Immature natural killer cell (primary cell): ENCODE measurements at regions not wholly inside any gene's neighbourhood (a gene's known extent, or its start where the extent isn't known, plus 50 kb on each side); places are given as distances from the start of the nearest gene placed in this dataset.

Experiments
- DNase-seq, 3 donors: peaks; one replicate each; pipeline ENCODE4 v3.0.0; 2022; ENCODE audit warnings: mixed read lengths in 1 of 3
- H3K27ac Mint-ChIP-seq, 6 donors: one replicate each; pipeline ENCODE4 v1.8.0; 2020; ENCODE audit warnings: mixed read lengths in 6 of 6, mild to moderate bottlenecking in 5 of 6, inconsistent platforms in 4 of 6, moderate library complexity in 3 of 6
- H3K27me3 Mint-ChIP-seq, 3 donors: one replicate each; pipeline ENCODE4 v1.8.0; 2020 to 2021; ENCODE audit warnings: low read depth in 3 of 3, mild to moderate bottlenecking in 3 of 3, mixed read lengths in 3 of 3, moderate library complexity in 3 of 3, inconsistent platforms in 1 of 3
- H3K36me3 Mint-ChIP-seq, 3 donors: one replicate each; pipeline ENCODE4 v1.8.0; 2020; ENCODE audit warnings: mixed read lengths in 3 of 3, inconsistent platforms in 2 of 3, mild to moderate bottlenecking in 2 of 3
- H3K4me1 Mint-ChIP-seq, 2 donors: one replicate each; pipeline ENCODE4 v1.8.0; 2020; ENCODE audit warnings: inconsistent platforms in 2 of 2, mild to moderate bottlenecking in 2 of 2, mixed read lengths in 2 of 2, moderate library complexity in 1 of 2
- H3K4me3 Mint-ChIP-seq, 5 donors: one replicate each; pipeline ENCODE4 v1.8.0; 2020; ENCODE audit warnings: mild to moderate bottlenecking in 5 of 5, mixed read lengths in 5 of 5, inconsistent platforms in 3 of 5, moderate library complexity in 3 of 5
- H3K9me3 Mint-ChIP-seq, 6 donors: one replicate each; pipeline ENCODE4 v1.8.0; 2020; ENCODE audit warnings: mild to moderate bottlenecking in 6 of 6, mixed read lengths in 6 of 6, inconsistent platforms in 4 of 6, moderate library complexity in 3 of 6

DNA sequence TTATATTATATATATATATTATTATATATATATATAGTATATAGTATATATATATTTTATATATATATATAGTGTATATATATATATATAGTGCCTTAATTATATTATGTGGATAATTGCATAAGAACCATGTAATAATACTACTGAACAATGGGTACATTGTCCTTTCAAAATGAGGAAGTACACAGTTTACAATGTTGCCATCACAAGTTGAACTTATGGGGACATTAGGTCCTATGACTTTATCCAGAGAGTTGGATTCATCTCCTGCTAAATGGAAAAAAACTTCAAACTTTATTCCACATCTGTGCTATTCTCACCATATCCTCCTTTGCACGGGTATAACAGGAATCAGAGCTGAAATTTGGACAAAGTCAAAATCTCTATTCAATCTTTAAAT is 105.0 kb upstream of the AGR3 start:
- Mint-ChIP-seq H3K27me3 (peaks cover 0 to 5% (median 0%) of the 10 kb centered on the region in 3 donors), H3K27ac (no peak overlapping the region), H3K4me1 (peaks cover 2 to 6% of the 10 kb centered on the region in 2 donors), H3K9me3 (no peaks in the 10 kb centered on the region), H3K4me3 (no peak overlapping the region), H3K36me3 (no peaks in the 10 kb centered on the region)
- no peak for DNase-seq

DNA sequence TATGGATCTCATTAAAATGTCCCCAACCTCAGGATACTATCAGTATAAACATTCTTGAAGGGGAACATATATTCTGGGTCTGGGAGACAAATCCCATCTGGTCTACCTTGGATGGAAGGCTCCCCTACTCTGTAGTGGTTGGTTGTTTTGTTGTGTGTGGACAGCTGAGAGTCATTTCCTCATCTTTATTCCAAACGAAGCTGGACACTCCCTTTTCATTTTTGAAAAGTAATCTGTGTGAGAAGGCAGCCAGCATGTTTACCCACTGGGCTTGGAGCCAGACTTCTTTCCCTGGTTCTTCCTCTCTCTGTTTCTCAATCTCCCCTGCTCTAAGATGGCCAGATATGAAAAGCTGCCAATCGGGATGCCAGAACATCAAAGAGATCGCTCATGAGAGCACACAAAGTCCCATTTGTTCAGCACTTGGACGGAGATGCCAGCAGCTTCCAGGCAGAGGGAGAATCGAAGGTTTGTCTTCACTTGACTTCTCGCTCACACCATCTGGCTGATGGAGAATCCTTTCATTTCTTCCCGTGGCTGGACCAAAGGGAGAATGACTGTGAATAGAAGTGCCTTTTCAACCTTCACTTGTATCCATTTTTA is 108.1 kb upstream of the AGR3 start:
- no peak overlapping the region for H3K27ac Mint-ChIP-seq

DNA sequence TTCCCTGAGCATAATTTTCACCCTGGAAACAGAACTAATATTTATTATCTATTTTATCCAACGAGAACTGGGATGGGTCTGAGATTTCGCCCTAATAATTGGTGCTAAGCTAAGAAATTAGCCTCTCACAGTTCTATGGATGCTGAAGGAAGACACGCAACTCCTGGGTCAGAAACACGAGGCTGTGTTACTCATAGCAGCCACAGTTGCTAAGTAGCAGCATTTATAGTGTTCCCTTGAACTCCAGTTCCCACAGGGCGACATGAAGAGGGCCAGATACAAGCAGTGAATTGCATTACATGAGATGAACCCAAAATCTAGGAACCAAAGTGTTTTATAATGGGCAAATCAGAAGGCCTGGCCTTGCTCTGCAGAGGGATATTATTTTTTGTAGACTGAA is 109.8 kb upstream of the AGR3 start:
- Mint-ChIP-seq H3K4me1 (no peaks in the 10 kb centered on the region), H3K27ac (no peak overlapping the region), H3K27me3 (peaks cover 0 to 5% (median 3%) of the 10 kb centered on the region in 3 donors), H3K9me3 (peaks cover 0 to 2% (median 0%) of the 10 kb centered on the region in 6 donors), H3K4me3 (no peak overlapping the region), H3K36me3 (no peaks in the 10 kb centered on the region)
- DNase-seq = no peak

More for the DNA sequence above, 108.1 kb upstream of the AGR3 start:
- H3K4me3 Mint-ChIP-seq = no peak overlapping the region
- no peaks in the 10 kb centered on the region for H3K36me3 Mint-ChIP-seq
- no peaks in the 10 kb centered on the region for H3K9me3 Mint-ChIP-seq
- DNase-seq = no peak
- no peaks in the 10 kb centered on the region for H3K4me1 Mint-ChIP-seq
- peaks cover 0 to 3% (median 3%) of the 10 kb centered on the region in 3 donors for H3K27me3 Mint-ChIP-seq

DNA sequence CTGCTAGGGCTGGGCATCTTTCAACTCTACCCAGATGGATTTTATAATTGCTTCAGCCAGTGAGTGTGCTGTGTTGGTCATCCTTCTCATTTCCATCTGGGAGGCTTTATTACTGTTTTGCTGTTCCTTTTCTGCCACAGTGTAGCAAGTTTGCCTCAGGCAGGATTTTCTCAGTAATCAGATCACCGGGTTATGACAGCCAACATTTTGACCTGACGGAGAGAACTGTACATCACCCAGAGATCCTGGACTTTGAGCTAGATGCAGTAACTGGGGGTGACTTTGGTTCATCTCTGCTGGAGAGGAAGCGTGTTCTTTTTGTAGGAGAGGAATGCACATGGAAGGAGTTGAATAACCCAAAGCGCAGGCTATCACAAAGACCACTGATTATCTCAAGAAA is 111.8 kb upstream of the AGR3 start:
- Mint-ChIP-seq H3K36me3 (no peaks in the 10 kb centered on the region), H3K27ac (no peak overlapping the region), H3K27me3 (peaks cover 0 to 7% (median 3%) of the 10 kb centered on the region in 3 donors), H3K4me1 (no peaks in the 10 kb centered on the region), H3K4me3 (no peak overlapping the region), H3K9me3 (peaks cover 0 to 4% (median 0%) of the 10 kb centered on the region in 6 donors)
- no peak for DNase-seq

DNA sequence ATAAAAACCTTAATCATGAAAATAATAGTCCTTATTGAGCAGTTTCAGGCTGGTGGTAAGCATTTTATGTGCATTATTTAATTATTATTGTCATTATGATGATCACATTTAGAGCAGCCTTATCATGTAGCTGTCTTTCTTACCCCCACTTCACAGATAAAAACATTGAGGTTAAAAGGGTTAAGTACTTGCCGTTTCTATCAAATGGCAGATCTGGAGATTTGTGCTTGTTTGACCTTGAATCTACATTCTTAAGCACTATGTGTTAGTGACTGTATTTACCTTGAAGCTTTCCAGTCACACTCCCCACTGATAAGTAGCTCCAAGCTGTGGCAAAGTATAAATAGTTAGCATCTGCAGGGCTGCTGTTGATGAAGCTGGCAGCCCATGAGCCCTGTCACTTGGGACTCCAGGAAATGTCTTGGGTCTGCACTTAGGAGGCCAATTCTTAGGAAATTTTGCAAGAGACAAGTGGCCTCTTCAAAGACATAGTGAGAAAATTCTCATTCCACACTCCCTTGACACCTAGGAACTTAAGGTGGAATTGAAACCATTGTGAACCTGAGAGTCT is 116.8 kb upstream of the AGR3 start:
- Mint-ChIP-seq H3K27ac (no peak overlapping the region), H3K4me1 (peaks cover 7 to 14% of the 10 kb centered on the region in 2 donors), H3K9me3 (peaks cover 0 to 4% (median under 1%) of the 10 kb centered on the region in 6 donors), H3K4me3 (no peak overlapping the region), H3K27me3 (peaks cover 0 to 7% (median 3%) of the 10 kb centered on the region in 3 donors), H3K36me3 (no peaks in the 10 kb centered on the region)
- DNase-seq = no peak

DNA sequence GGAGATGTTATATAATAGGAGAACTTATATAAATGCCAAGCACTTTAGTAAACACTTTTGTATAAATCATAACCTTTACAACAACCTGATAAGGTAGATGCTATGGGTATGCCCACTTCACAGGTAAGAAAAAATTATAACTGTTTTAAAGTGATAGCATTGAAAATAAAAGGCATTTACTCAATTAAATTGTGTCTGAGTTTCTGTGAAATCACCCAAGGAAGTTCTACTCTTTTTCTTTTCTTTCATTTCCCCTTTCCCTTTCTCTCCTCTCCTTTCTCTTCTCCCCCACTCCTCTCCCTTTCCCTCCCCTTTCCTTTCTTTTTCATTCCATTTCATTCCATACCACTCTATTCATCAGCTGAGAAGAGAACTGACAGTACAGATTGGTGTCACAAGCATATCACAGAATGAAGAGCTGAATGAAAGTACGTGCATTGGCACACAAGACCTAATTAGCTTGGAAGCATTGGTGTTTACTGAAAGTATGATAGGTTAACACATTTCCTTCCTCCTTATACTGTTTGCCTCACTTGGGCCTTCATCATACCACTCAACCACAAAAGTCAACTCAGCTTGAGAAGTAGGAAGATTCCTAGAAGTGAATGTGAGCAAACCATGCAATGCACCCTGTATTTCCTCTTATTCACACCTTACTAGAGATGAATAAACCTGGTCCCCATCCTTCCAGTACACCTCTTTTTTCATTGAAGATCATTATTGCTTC is 117.9 kb upstream of the AGR3 start:
- no peak overlapping the region for H3K4me3 Mint-ChIP-seq
- peaks cover 7 to 14% of the 10 kb centered on the region in 2 donors for H3K4me1 Mint-ChIP-seq
- H3K27me3 Mint-ChIP-seq = peaks cover 0 to 7% (median 0%) of the 10 kb centered on the region in 3 donors
- no peaks in the 10 kb centered on the region for H3K36me3 Mint-ChIP-seq
- DNase-seq = no peak
- peaks cover 0 to 4% (median under 1%) of the 10 kb centered on the region in 6 donors for H3K9me3 Mint-ChIP-seq
- H3K27ac Mint-ChIP-seq = peak overlapping the region in 2 of 6 donors; percentile 14 to 36

DNA sequence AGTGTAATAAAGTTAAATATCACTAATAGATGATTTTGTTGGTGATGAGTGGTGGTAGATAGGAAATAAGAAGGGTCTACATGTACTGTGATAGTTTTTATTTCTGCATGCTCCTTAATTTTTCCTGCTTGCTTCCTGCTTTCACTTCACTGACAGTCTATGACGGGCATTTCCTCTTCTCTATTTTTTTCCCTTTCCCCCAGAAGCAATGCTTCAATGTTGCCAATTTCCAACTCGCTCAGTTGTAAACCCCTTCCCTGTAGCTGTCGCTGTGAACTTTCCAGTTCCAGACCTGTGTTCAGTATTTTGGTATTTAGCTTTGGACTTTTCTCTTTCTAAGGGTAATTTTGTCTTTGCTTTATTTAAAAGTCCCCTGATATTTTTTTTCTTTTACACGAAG is 123.5 kb upstream of the AGR3 start:
- no peaks in the 10 kb centered on the region for H3K36me3 Mint-ChIP-seq
- no peak for DNase-seq
- H3K4me1 Mint-ChIP-seq = peaks cover 4 to 18% of the 10 kb centered on the region in 2 donors
- no peak overlapping the region for H3K27ac Mint-ChIP-seq
- H3K4me3 Mint-ChIP-seq = no peak overlapping the region
- H3K9me3 Mint-ChIP-seq = no peaks in the 10 kb centered on the region
- peaks cover 0 to 3% (median 0%) of the 10 kb centered on the region in 3 donors for H3K27me3 Mint-ChIP-seq

DNA sequence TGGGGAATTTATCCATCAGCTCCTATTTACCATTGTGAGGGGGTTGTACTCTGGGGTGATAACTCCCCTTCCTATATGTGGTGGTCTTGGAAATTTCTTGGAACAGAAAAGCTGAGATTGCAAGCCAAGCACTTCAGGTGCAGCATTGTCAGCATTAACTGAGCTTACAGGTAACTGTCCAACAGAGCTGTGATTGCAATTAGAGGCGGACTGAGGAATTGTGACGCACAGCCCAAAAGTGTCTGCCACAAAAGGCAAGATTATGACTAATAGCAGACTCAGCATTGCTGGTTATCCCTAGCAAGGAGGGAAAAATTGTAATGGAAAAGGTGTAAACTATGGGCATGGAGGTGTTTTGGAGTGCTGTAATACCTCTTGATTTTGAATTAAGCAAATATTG is 126.1 kb upstream of the AGR3 start:
- no peaks in the 10 kb centered on the region for H3K36me3 Mint-ChIP-seq
- H3K4me3 Mint-ChIP-seq = no peak overlapping the region
- no peaks in the 10 kb centered on the region for H3K9me3 Mint-ChIP-seq
- H3K27ac Mint-ChIP-seq = no peak overlapping the region
- DNase-seq = no peak
- H3K27me3 Mint-ChIP-seq = peaks cover 0 to 3% (median 0%) of the 10 kb centered on the region in 3 donors
- H3K4me1 Mint-ChIP-seq = peaks cover 13 to 29% of the 10 kb centered on the region in 2 donors

DNA sequence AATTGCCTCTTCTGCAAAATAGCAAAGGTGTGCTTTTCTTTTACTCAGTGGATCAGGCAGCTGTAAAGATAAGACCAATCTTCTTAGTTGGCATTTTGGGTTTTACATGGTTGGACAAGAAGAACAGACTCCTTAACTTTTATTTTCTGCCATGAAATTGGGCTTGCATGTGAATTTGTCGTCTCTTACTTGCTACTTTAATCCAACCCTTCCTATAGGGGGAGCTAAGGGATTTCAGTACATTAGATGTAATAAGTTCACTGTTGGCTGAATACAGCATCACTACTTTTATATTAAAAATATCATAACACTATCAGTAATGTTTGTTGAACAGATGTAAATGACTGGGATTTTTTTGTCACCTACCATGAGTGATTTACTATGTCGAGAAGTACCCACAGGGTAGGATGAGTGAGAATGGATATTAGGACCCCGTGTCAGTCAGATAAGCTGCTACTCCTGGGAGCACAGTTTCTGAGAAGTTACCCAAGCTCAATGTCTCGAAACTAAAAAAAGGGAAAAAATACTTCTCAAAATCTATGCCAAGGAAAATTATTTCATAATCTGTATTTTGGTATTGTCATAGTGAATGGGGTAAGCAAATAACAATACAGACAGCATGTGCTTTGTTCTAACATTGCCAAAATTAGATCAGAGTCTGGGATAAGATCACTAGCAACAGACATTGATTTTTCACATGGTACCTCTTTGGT is 127.4 kb upstream of the AGR3 start:
- Mint-ChIP-seq H3K27ac (no peak overlapping the region), H3K36me3 (no peaks in the 10 kb centered on the region), H3K4me3 (no peak overlapping the region), H3K4me1 (peaks cover 13 to 33% of the 10 kb centered on the region in 2 donors), H3K9me3 (no peaks in the 10 kb centered on the region), H3K27me3 (peaks cover 0 to 3% (median 0%) of the 10 kb centered on the region in 3 donors)
- peak in 2 of 3 donors; percentile 26 to 27 for DNase-seq

DNA sequence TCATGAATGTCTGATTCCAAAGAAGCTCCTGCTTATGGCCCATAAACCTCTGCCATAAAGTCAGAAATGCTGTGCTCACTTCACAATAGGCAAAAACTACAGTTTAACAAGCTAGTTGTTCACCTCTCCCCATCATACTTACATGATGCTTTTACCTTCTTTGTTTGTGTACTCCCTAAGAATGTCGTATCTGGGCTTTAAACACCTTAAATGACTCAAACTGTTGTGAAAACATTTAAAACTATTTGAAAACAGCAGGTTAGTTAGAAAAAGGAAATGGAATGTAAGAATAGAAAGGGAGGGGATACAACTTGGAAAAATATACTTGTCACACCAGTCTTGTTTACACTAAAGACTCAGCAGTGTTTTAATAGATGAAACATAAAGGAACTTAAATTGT is 128.2 kb upstream of the AGR3 start:
- Mint-ChIP-seq H3K4me1 (peaks cover 13 to 33% of the 10 kb centered on the region in 2 donors), H3K27ac (no peak overlapping the region), H3K27me3 (peaks cover 0 to 3% (median 0%) of the 10 kb centered on the region in 3 donors), H3K9me3 (no peaks in the 10 kb centered on the region), H3K4me3 (no peak overlapping the region), H3K36me3 (no peaks in the 10 kb centered on the region)
- DNase-seq = no peak

DNA sequence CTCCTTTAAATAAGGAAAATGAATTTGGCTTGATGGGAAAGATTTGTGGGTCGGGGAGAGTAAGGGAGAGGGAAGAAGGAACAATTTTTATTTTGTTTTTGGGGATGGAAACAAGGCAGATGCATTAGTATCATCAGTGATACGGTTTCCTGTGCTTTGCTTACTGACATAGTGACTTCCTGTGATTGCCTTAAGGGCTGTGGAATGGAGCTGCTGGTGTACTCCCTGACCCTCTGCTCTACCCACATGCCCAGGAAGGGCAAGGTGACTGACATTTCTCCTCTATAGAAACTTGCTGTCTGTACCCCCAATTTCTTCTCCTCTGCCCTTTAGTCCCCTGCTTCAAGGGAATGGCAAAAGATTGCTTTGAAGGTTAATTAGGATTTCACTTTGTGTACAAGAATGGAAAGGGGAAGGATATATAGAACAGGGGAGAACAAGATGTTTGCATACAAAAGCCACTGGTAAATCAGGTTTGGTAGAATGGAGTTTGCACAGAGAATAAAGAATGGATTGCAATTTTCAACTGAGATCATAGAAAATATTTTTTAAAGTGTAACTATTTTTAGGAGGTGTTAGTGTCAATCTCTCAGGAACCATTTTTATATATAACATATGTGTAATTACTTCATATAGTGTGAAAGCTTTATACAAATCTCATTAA is 129.0 kb upstream of the AGR3 start:
- H3K9me3 Mint-ChIP-seq = no peaks in the 10 kb centered on the region
- H3K36me3 Mint-ChIP-seq = no peaks in the 10 kb centered on the region
- no peak for DNase-seq
- peaks cover 20 to 33% of the 10 kb centered on the region in 2 donors for H3K4me1 Mint-ChIP-seq
- peaks cover 0 to 3% (median 0%) of the 10 kb centered on the region in 3 donors for H3K27me3 Mint-ChIP-seq
- H3K27ac Mint-ChIP-seq = peak overlapping the region in 2 of 6 donors; percentile 32 to 43
- no peak overlapping the region for H3K4me3 Mint-ChIP-seq

DNA sequence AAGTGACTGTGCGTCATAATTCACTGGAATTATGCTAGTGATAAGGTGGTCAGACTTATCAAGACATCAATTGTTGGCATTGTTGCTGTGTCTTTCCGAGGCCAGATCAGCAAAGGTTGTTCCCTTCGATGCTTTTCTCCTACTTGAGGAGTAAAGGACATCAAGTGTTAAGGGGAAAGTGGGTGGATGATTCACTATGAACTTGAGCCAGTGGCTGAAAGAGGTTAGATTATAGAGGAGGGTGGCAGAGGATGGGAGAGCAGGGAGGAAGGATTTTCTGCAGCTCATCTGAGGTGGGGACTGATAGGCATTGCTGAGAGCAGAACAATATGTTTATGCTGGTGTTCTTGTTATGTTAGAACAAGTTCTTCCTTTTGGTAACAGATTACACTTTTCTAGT is 131.4 kb upstream of the AGR3 start:
- no peak overlapping the region for H3K27ac Mint-ChIP-seq

DNA sequence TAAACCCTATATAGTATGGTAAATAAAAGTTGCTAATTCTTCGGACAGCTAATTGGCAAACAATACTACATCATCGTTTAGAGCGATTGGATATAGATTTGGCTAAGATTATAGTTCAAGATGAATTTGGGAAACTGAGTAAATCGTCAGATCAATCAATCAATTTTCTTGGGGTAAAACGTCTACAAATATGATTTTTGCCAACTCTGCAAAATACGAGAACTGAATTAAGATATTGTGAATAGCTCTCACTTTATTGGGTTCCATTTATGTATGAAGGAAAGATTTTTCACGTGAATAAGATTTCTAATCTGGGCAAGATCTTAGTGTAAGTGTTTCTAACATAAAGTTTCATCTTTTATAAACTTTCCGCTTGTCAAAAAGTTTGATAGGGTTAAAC is 132.9 kb upstream of the AGR3 start:
- Mint-ChIP-seq H3K36me3 (no peaks in the 10 kb centered on the region), H3K4me3 (no peak overlapping the region), H3K9me3 (no peaks in the 10 kb centered on the region), H3K27me3 (no peaks in the 10 kb centered on the region), H3K27ac (no peak overlapping the region), H3K4me1 (peaks cover 17 to 26% of the 10 kb centered on the region in 2 donors)
- no peak for DNase-seq

More for the DNA sequence above, 131.4 kb upstream of the AGR3 start:
- Mint-ChIP-seq H3K4me1 (peaks cover 20 to 33% of the 10 kb centered on the region in 2 donors), H3K9me3 (no peaks in the 10 kb centered on the region), H3K4me3 (no peak overlapping the region), H3K27me3 (no peaks in the 10 kb centered on the region), H3K36me3 (no peaks in the 10 kb centered on the region)
- DNase-seq = no peak
